GM23338 (cell line): ENCODE measurements at regions not wholly inside any gene's neighbourhood (a gene's known extent, or its start where the extent isn't known, plus 50 kb on each side); places are given as distances from the start of the nearest gene placed in this dataset.

ENCODE experiments used
- ATAC-seq: fragments of 200-7000 bp; cut with Tn5 transposase; 3 replicates; pipeline ENCODE4 v1.9.1; 2020
- DNase-seq: peaks from one replicate; pipeline ENCODE4 v3.0.0-alpha.2; 2015; ENCODE audit warnings: low spot score
- H2AFZ ChIP-seq: fragments of 200-600 bp; sonication (generic); 2 replicates; pipeline ENCODE4 v1.8.0; 2016; ENCODE audit warnings: antibody characterized with exemption, mild to moderate bottlenecking, moderate library complexity
- H3F3A ChIP-seq: fragments of 200-600 bp; sonication (generic); replicated peaks from 2 replicates; pipeline ENCODE4 v1.8.0; 2017; ENCODE audit warnings: antibody characterized with exemption, mixed run types, low read depth
- H3K27ac ChIP-seq: fragments of 200-600 bp; sonication (generic); 2 replicates; pipeline ENCODE4 v1.6.1; 2016; ENCODE audit warnings: low read depth
- H3K27me3 ChIP-seq: fragments of 200-600 bp; sonication (generic); 2 replicates; pipeline ENCODE4 v1.8.0; 2016; ENCODE audit warnings: mild to moderate bottlenecking, mixed run types, moderate library complexity; ENCODE audit not compliant: insufficient read depth
- H3K36me3 ChIP-seq: fragments of 200-600 bp; sonication (generic); 2 replicates; pipeline ENCODE4 v1.8.0; 2016; ENCODE audit warnings: mild to moderate bottlenecking; ENCODE audit not compliant: insufficient read depth
- H3K4me1 ChIP-seq: fragments of 200-600 bp; sonication (generic); 2 replicates; pipeline ENCODE4 v1.8.0; 2016; ENCODE audit warnings: mild to moderate bottlenecking, moderate library complexity; ENCODE audit not compliant: insufficient read depth
- H3K4me2 ChIP-seq: fragments of 200-600 bp; sonication (generic); 2 replicates; pipeline ENCODE4 v1.7.1; 2017; ENCODE audit warnings: mixed run types
- H3K4me3 ChIP-seq: fragments of 200-600 bp; sonication (generic); 2 replicates; pipeline ENCODE4 v1.6.1; 2016; ENCODE audit warnings: mixed run types
- H3K79me2 ChIP-seq: fragments of 200-600 bp; sonication (generic); replicated peaks from 2 replicates; pipeline ENCODE4 v1.8.0; 2017; ENCODE audit warnings: mild to moderate bottlenecking; ENCODE audit not compliant: insufficient read depth
- H3K9me2 ChIP-seq: fragments of 200-600 bp; sonication (generic); 2 replicates; pipeline ENCODE4 v1.8.0; 2017; ENCODE audit not compliant: insufficient read depth
- H4K20me1 ChIP-seq: fragments of 200-600 bp; sonication (generic); replicated peaks from 2 replicates; pipeline ENCODE4 v1.8.0; 2017; ENCODE audit warnings: mild to moderate bottlenecking; ENCODE audit not compliant: insufficient read depth
- H3K27ac Mint-ChIP-seq: 2 replicates; pipeline ENCODE4 v1.8.0; 2020; ENCODE audit warnings: inconsistent platforms, mild to moderate bottlenecking, moderate library complexity, mixed read lengths
- H3K27me3 Mint-ChIP-seq: 3 replicates; pipeline ENCODE4 v1.8.0; 2022; ENCODE audit warnings: low read depth, mild to moderate bottlenecking, moderate library complexity, mixed read lengths, inconsistent platforms; ENCODE audit not compliant: insufficient read depth, poor library complexity
- H3K36me3 Mint-ChIP-seq: 3 replicates; pipeline ENCODE4 v1.8.0; 2021; ENCODE audit warnings: low read depth, mild to moderate bottlenecking, inconsistent platforms, moderate library complexity, mixed read lengths
- H3K4me1 Mint-ChIP-seq: 3 replicates; pipeline ENCODE4 v1.8.0; 2020; ENCODE audit warnings: mild to moderate bottlenecking, inconsistent platforms, mixed read lengths
- H3K4me3 Mint-ChIP-seq: 3 replicates; pipeline ENCODE4 v1.8.0; 2021; ENCODE audit warnings: moderate library complexity, mild to moderate bottlenecking, inconsistent platforms, mixed read lengths
- H3K9me3 Mint-ChIP-seq: 3 replicates; pipeline ENCODE4 v1.8.0; 2020; ENCODE audit warnings: moderate library complexity, mild to moderate bottlenecking, inconsistent platforms, mixed read lengths
- CREB1 ChIP-seq: fragments of 250-450 bp; sonication (Bioruptor Pico); IDR thresholded peaks from 2 replicates; pipeline ENCODE4 v1.5.0; 2020; ENCODE audit warnings: low read depth, mild to moderate bottlenecking, moderate library complexity
- EZH2 ChIP-seq: fragments of 200-600 bp; sonication (generic); IDR thresholded peaks from one replicate; pipeline ENCODE4 v1.8.0; 2017; ENCODE audit warnings: antibody characterized with exemption, mild to moderate bottlenecking, low read depth; ENCODE audit not compliant: unreplicated experiment
- EZH2phosphoT487 ChIP-seq: fragments of 200-600 bp; sonication (generic); IDR thresholded peaks from one replicate; pipeline ENCODE4 v1.8.1; 2018; ENCODE audit warnings: antibody characterized with exemption; ENCODE audit not compliant: unreplicated experiment
- JUNB ChIP-seq: IDR thresholded peaks from one replicate; pipeline ENCODE4 v1.6.1; 2016; ENCODE audit warnings: antibody characterized with exemption; ENCODE audit not compliant: unreplicated experiment
- NANOG ChIP-seq: IDR thresholded peaks from 2 replicates; pipeline ENCODE4 v1.6.1; 2016; ENCODE audit warnings: antibody characterized with exemption, borderline replicate concordance
- REST ChIP-seq: IDR thresholded peaks from one replicate; pipeline ENCODE4 v1.6.1; 2018; ENCODE audit warnings: antibody characterized with exemption; ENCODE audit not compliant: unreplicated experiment
- STAT1 ChIP-seq: IDR thresholded peaks from one replicate; pipeline ENCODE4 v1.6.1; 2016; ENCODE audit warnings: antibody characterized with exemption; ENCODE audit not compliant: unreplicated experiment
- ZNF114 ChIP-seq: fragments of 250-450 bp; sonication (Bioruptor Pico); IDR thresholded peaks from 2 replicates; pipeline ENCODE4 v1.5.0; 2020; ENCODE audit warnings: mild to moderate bottlenecking, moderate library complexity
- ZNF331 ChIP-seq: fragments of 250-450 bp; sonication (Bioruptor Pico); IDR thresholded peaks from 2 replicates; pipeline ENCODE4 v1.5.0; 2020; ENCODE audit warnings: low read depth, mild to moderate bottlenecking, moderate library complexity
- ZNF462 ChIP-seq: fragments of 250-450 bp; sonication (Bioruptor Pico); IDR thresholded peaks from 2 replicates; pipeline ENCODE4 v1.5.0; 2020; ENCODE audit warnings: mild to moderate bottlenecking, moderate library complexity
- TF ChIP-seq, protein P1 (sequence below): IDR thresholded peaks from 2 replicates; pipeline ENCODE4 v1.6.1; 2016; ENCODE audit warnings: antibody characterized with exemption

- Mint-ChIP-seq H3K4me1 (peaks cover 9% of the 10 kb centered on the region), H3K4me3 (no peak overlapping the region), H3K27ac (no peak overlapping the region), H3K36me3 (no peaks in the 10 kb centered on the region), H3K9me3 (no peaks in the 10 kb centered on the region), H3K27me3 (peaks cover 4% of the 10 kb centered on the region)
- Histone ChIP-seq H4K20me1 (no peaks in the 10 kb centered on the region), H3K4me3 (no peak overlapping the region), H2AFZ (no peak overlapping the region), H3K36me3 (no peaks in the 10 kb centered on the region), H3F3A (no peaks in the 10 kb centered on the region), H3K4me2 (no peak overlapping the region), H3K27ac (no peak overlapping the region), H3K79me2 (no peaks in the 10 kb centered on the region), H3K9me2 (no peaks in the 10 kb centered on the region), H3K27me3 (no peaks in the 10 kb centered on the region), H3K4me1 (peaks cover 4% of the 10 kb centered on the region; the same call in 1 of the 2 replicates)
- ATAC-seq: no peak
- no peak for TF ChIP-seq REST
- no peak for TF ChIP-seq ZNF462 (CRISPR knock-in tag)
- TF ChIP-seq CREB1: no peak
- TF ChIP-seq STAT1: no peak
- TF ChIP-seq ZNF331: no peak
- no peak for TF ChIP-seq NANOG
- TF ChIP-seq, protein P1, sequence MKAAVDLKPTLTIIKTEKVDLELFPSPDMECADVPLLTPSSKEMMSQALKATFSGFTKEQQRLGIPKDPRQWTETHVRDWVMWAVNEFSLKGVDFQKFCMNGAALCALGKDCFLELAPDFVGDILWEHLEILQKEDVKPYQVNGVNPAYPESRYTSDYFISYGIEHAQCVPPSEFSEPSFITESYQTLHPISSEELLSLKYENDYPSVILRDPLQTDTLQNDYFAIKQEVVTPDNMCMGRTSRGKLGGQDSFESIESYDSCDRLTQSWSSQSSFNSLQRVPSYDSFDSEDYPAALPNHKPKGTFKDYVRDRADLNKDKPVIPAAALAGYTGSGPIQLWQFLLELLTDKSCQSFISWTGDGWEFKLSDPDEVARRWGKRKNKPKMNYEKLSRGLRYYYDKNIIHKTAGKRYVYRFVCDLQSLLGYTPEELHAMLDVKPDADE: no peak
- no peak for TF ChIP-seq JUNB
- TF ChIP-seq EZH2: no peak
- TF ChIP-seq EZH2phosphoT487: no peak
- TF ChIP-seq ZNF114 (CRISPR knock-in tag): no peak
- no peak for DNase-seq
Observed at GRCh38 chr3:116566478-116566960, 121.2 kb upstream of the LSAMP start.
